Mesenteric fat pad (tissue), 1 donor: ENCODE measurements at regions not wholly inside any gene's neighbourhood (a gene's known extent, or its start where the extent isn't known, plus 50 kb on each side); places are given as distances from the start of the nearest gene placed in this dataset.
A peak's percentile ranks its signal among the peaks of the same experiment; 100 is the strongest.

ENCODE experiments used
- DNase-seq: peaks from one replicate; pipeline ENCODE4 v3.0.0-alpha.2; 2020; ENCODE audit warnings: low spot score
- donor health status: DM: yes; HTN: yes; CAD: no.

DNA sequence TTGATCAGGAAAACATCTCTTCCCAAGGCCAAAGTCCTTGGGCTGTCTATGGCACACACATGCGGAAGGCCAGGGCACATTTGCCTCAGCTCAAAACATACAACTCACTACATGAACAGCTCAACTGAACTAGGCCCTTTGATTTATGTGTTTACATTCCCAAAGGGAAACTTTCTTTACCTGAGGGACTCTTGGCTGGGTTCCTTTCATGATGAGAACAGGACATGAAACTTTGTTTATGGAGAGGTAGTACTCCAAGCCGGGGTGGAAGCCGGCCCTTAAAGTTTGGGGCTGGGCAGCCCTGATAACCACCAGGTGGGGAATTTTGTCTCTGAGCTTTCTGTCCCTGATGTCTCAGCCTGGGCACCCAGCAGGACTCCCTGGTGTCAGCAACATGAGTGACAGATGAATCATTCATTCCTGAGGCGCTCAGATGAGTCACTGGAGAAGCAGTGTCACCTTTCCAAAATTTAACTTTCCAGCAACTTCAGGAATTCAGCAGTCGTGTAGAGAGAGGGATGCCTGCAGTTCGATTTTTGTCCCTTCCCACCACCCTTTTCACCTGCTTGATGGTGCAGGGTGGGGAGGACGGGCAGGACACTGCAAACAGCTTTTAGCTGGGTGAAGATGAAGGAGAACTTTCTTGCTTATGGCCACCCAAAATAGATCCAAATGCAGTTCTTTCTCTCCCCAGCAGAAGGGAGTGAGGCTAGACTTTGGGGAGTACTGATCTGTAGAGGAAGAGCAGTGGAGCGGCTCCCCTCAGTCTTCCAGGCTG is 331.6 kb downstream of the DYSF start:
- no peak for DNase-seq

DNA sequence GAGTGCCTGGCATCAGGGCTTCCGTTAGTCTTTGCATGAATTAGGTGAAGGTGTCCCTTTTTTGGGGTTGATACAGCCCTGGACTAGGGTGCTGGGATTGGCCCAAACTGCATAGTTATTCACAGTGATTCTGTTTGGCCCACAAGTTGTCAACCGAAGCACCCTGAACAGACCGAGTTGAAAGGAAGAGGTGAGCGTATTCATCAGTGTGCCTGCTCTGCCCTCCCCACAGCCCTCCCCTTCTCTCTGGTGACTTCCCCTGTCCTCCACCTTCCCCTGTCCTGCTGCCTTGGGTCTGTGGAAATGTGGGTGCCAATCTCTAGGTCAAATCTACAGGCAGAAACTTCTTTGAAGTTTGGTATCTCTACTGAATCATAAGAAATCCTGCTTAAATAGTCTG is 330.5 kb downstream of the DYSF start:
- no peak for DNase-seq

DNA sequence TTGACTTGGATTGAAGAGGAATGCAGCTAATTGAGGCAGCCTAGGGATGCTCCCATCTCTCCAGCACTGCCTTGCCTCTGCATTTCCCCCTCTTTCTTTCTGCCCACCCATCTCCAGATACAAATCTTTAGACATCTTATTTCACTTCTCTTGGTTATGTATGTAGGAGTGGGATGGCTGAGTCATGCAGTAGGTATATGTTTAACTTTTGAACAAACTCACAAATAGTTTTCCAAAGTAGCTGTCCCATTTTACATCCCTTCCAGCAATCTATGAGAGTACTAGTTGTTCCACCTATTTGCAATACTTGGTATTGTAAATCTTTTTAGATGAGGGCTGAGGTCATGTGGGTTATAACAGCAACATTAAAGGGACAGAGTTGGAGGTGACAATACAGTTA is 329.9 kb downstream of the DYSF start:
- no peak for DNase-seq

DNA sequence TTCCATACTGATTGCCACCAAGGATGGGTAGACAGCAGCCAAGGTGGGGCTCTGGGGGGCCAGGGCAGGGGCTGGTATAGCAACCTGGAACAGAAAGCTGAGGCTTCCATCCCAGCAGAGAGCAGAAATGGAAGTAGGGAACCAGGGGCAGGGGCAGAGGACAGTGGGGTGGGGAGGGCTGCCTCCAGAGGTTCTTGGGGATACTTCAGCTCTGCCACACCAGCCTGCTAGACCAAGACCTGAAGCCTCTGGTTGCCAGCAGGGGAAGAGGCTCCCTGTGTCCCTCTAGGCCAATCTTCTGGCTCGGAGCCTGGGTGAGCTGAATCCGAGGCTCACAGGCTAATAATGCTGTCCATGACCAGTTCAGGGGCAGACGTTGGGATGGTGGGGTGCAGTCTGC is 329.0 kb downstream of the DYSF start:
- DNase-seq, result no peak

DNA sequence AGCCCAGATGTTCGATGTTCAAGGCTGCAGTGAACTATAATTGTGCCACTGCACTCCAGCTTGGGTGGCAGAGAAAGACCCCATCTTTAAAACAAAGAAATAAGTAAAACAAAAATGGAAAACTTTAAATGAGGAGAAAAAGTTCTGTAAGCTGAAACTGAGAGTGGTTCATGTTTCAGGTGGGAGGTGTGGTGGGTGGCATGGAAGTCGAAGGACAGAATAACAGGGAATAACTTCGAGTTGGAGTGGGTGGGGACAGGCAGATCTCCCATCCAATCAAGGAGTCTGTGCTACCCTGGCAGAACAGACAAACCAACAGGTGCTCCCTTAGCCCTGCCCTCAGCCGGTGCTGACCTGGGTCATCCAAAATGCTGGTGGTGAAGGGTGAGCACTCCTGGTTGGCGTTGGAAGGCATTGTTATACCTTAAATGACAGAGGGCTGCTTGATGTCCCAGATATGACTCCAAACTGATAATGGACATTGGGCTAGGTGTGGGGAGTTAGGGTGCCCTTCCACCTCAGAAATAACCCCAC is 328.4 kb downstream of the DYSF start:
- DNase-seq, result no peak

DNA sequence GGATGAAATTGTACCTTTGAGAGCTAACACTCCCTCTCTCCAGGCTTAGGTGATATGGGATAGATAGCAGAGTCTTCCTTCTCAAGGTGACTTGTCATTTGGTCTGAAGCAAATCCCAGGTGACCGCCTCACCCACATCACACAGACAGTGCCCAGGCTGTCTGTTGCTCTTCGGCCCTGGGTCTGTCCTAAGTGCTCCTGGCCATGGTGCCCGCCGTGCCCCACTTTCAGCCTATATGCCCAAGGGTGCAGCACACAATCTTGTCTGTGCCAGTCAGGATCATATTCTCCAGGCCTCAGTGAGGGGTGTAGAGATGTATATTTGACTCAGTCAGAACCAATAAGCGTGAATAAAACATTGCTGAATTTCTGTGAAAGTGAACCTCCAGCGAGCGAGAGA is 326.8 kb downstream of the DYSF start:
- peak; percentile 67 for DNase-seq

DNA sequence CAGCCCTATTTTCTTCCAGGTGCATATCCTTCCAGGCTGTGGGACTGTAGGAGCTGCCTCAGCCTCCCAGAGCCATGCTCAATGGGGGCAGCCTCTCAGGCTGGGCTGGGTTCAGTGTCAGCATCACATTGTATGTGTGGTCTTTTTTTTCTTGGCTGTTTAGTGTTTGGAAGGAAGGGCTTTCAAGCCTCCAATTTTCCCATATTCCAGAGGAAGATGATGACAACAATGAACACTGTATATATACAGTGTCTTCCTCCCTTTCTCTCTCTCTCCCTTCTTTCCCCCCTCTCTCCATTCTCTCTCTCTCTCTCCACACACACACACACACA is 326.4 kb downstream of the DYSF start:
- DNase-seq, result no peak

DNA sequence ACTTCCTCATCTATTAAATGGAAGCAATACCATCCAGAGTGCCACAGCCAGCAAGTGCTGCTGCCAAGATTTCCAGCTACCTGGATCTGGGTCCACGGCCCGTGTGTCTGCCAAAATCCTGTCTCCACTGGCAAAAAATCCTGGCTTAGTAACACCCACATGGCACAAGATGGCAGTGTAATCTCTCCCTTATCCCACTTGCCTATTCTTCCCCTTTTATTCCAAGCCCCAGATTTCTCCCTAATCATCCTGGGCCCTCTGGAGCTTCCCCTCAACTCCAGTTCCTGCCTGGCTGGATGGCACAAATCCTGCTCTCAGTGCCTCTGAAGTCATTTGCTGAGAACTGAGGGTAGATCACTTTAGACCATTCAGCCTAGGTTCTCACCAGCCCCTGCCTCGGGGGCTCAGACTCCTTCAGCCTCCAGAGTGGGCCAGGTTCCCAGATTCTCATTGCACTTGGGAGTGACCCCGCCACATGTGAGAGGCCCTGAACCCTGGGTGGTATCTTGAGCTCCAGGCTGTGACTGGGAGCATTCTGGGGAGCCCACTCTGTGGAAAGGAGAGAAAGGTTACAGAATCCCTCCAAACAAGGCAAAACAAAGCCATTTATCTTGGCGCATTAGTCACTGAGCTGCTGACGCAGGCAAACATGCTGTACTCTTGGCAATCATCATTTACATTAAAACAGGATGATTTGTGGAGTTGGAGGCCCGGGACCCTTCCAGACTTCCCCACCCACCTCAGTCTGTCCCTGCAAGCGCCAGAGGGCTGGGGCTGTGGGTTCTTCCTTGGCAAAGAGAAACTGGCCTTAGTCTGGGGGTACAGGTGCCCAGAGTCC is 325.8 kb downstream of the DYSF start:
- DNase-seq, result peak; percentile 64

DNA sequence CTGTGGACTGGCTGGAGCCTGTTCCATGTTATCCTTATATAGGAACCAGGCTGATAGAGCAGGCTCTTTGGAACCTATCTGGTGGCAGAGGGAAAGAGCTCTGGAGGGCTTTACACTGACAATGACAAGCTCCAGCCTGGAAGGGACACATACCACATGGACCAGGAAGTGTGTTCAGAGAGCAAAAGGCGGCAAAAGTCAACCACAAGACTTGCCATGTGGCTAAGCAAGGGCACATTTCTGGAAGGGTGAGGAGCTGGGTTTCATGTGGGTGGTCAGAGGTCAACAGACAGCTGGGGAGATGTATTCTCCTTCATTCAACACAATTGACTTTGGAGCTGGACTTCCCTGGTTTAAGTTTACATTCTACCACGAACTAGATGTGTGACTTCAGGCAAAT is 325.2 kb downstream of the DYSF start:
- no peak for DNase-seq

DNA sequence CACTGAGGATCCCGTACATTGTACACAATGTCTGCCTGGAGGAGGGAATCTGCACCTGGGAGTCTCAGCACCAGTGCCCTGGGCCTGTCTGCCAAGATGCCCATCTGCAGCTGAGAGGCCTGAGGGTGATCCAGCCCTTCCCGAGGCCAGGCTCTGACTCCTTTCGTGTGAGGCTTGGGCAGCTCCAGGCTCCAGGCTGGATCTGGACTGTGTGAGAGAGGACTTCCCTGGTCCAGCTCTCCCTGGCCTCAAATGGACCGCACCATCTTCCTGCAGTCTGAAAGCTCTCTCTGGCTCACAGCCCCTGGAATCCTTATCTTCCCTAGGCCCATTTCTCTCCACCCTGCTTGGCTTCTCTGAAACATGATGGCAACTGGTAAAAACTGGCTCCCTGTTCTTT is 324.6 kb downstream of the DYSF start:
- peak; percentile 65 for DNase-seq

DNA sequence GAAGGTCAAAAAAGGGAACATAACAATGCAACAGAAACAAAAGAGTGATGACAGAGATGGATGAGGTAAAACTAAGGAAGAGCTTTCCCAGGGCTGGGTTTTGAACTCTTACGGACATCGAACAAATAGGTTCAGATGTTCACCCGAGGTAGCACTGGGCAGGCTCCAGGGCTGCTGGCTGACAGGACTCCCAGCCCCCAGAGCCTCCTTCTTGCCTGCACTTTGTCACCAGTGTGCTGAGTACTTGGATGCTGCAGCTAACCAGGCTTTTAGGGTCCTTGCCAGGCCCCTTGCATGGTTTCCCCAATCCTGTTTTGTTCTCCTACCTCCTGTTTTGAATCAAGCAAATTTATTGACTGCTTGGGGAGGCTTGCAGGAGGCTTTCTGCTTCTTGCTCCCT is 322.9 kb downstream of the DYSF start:
- DNase-seq, result no peak

DNA sequence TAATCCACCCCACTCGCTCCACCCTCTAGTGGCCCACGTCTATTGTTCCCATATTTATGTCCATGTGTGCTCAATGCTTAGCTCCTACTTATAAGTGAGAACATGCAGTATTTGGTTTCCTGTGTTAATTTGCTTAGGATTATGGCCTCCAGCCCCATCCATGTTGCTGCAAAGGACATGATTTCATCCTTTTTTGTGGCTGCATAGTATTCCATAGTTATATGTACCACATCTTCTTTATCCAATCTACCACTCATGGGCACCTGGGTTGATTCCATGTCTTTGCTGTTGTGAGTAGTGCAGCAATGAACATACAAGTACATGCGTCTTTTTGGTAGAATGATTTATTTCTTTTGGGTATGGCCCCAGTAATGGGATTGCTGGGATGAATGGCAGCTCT is 319.9 kb downstream of the DYSF start:
- DNase-seq, result no peak

DNA sequence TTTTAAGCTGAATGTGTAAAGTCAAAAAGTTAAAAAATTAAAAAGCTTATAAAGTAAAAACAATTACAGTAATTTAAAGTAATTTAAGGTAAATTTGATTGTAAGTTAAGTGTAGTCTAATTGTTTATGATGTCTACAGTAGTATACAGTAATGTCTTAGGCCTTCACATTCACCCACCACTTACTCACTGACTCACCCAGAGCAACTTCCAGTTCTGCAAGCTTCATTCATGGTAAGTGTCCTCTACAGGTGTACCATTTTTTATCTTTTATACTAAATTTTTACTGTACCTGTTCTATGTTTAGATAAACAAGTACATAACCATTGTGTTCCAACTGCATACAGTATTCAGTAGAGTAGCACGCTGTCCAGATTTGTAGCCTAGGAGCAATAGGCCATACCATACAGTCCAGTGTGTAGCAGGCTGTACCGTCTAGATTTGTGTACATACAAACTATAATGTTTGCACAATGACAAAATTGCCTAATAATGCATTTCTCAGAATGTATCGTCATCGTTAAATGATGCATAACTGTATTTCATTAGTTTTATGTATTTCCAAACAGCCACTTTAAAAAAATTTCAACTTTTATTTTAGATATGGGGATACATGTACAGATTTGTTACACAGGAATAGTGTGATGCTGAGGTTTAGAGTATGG is 319.3 kb downstream of the DYSF start:
- DNase-seq, result no peak

DNA sequence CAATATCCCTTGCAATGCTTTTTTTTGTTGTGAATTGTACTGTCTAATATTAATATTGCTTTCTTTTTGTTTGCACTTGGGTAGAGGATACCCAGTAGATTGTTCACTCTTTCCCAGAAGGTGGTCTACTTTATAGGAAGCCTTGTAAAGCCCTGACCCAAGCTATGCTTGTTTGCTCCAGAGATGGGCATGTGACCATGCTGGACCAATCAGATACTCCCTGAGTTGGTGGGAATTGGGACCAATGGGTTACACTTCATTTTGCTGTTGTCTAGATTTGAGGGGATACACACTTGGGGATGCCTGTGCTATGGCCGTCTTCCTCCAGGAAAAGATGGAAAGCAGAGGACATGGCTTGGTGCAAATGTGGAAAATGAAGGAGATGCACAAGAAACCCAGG is 314.3 kb downstream of the DYSF start:
- no peak for DNase-seq

DNA sequence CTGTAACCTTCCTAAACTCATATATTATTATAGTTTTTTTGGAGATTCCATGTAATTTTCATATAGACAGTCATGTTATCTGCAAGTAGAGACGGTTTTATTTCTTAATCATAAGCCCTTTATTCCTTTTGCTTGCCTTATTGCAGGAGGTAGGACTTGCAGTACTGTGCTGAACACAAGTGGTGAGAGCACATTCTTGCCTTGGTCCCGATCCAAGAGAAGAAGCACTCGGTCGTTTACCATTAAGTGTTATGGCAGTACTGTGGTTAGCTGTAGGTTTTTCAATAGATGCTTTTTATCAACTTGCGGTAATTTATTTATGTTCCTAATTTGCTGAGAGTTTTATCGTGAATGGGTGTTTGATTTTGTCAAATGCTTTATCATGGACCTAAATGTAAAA is 305.7 kb downstream of the DYSF start:
- DNase-seq, result no peak

DNA sequence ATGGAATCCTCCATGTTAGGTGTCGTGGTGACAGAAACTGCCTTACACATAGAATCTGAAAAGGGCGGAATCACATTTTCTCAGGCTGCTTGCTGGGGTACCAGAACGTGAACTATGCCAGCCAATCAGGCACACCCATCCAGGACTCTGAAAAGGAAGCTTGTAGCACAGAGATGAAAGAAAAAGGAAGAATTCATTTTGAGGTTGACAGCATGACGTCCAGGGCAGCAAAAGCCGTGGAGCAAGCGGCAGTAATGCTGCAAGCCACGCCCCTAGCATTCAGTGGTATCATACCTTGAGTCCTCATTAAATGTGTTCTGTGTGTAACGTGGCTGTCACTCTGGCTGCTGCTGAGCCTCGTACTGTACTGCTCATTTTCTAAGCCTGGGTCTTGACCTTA is 304.0 kb downstream of the DYSF start:
- DNase-seq, result no peak

DNA sequence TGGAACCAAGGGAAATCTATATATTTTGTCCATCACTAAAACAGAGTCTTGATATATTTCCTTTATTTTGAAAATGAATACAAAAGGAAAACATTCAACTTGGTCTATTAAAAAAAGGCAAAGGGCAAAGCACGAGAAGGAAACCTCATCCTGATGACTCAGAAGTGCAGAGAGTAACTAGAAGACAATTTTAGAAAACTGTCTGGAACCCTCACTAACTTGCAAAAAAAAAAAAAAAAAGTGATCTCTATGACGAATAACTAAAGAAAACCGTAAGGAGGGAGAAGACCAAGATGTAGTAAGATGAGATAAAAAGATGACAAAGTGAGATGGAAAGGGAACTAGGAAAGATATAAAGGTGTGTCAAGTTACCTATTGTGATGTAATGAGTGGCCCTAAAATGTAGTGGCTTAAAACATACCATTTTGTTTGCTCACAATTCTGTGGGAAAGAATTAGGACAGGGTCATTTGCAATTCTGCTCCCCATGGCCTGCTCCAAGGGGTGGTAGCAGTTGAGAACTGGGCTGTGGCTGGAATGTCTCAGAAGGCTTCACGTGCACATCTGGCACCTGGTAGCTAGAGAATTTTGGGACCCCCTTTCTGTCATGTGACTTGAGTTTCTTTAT is 303.0 kb downstream of the DYSF start:
- DNase-seq, result no peak

DNA sequence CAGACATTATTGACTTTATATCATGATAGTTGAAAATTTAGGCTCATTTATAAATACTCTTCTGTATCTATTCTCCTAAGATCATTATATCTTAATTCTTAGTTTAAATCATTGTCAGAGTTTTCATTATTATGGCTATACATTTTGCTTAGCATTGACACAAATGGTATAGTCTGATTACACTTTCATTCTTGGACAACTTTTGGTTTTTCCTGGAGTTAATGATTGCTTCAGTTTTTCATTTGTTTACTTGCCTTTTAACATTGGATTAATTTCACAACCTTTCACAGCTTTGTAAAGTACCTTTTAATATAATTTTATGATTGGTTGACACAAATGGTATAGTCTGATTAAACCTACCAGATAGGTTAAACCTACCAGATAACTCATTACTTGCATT is 298.2 kb downstream of the DYSF start:
- DNase-seq, result no peak

DNA sequence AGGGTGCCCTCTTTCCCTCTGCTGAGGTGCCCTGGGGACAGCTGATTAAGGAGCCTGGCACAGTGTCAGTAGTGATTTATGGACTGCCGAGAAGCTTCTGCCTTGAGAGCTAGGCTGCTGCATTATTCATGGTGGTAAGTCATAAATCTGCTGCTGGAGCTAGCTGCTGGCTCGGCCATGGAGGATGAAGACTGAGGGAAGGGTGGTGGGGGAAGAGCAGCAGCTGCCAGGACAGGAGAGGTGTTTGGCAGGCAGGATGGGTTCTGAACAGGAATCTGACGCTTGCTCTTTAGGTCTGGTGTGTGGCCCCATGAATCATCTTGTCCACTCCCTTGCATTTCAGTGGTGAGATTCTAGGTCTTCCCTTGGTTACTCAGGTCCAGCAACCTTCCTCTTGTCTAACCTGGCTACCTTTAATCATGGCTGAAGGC is 296.3 kb downstream of the DYSF start:
- DNase-seq, result no peak

DNA sequence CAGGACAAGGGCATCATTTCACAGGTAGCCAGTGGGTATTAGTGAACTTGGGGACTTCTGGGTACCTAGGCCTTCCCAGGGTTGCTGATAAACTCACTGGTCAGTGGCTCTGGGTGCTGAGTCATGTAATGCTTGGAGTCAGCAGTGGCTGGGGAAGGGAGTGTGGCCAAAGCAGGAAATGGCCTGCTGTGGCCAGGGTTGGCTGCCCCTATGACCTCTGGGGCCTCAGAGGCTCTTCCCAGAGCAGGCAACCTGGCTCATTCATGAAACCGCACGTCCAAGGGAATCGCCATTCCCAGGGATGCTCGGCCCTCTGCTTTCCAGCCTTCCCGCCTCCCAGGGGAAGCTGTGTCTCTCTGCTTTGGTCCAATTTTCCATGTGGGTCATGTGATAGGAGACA is 294.9 kb downstream of the DYSF start:
- DNase-seq, result no peak

DNA sequence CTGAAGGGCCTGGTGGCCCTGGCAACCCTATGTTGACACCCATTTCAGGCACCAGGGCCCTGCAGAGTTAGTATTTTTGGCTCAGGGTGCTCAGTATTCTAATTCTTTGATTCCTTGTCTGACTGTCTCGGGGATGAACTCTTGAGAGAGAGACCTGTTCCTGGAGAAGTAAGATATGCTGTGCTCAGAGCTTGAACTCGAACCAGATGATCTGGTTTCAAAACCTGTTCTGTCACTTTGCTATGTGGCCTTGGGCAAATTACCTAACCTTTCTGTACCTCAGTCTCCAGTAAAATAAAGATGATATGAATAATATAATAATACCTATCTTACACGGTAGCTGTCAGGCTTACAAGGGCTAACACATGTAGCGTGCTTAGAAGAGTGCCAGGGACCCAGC is 294.2 kb downstream of the DYSF start:
- no peak for DNase-seq
